Astrocyte of the cerebellum (primary cell): ENCODE measurements at regions not wholly inside any gene's neighbourhood (a gene's known extent, or its start where the extent isn't known, plus 50 kb on each side); places are given as distances from the start of the nearest gene placed in this dataset.
A peak's percentile ranks its signal among the peaks of the same experiment; 100 is the strongest.

Experiments used
- DNase-seq: peaks from one replicate; pipeline ENCODE4 v3.0.0-alpha.2; 2011; ENCODE audit warnings: low read depth
- H3K4me3 ChIP-seq: 2 replicates; pipeline ENCODE4 v1.5.1; 2011; ENCODE audit warnings: mild to moderate bottlenecking, low read depth, low read length, moderate library complexity
- in situ Hi-C: cut with HindIII; loops from 2 replicates; pipeline ENCODE4 v1.10.0; 2017; ENCODE audit warnings: low sequenced_read_pairs
- TF ChIP-seq, protein P1 (sequence below): IDR thresholded peaks from 2 replicates; pipeline ENCODE4 v1.5.1; 2012; ENCODE audit warnings: low read length, low read depth, moderate library complexity, mild to moderate bottlenecking; ENCODE audit errors: missing control alignments

DNA sequence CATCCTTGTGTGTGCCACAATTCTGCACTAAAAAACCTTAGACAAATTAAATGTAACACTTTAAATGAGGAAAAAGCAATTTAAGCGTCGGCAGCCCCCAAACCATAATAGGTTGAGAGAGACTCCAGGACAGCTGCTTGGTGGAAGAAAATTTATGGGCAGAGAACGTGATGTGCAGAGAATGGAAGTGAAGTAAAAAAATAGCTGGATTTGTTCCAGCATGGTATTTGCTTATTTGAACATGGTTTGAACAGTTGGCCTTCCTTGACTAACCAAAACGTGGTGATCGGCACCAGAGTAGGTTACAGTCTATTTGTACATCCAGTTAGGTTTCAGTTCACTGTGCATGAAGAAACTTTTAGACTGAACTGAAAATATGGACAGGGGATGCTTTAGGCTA, 343.0 kb upstream of the CPEB2 start:
- H3K4me3 ChIP-seq = no peak overlapping the region

DNA sequence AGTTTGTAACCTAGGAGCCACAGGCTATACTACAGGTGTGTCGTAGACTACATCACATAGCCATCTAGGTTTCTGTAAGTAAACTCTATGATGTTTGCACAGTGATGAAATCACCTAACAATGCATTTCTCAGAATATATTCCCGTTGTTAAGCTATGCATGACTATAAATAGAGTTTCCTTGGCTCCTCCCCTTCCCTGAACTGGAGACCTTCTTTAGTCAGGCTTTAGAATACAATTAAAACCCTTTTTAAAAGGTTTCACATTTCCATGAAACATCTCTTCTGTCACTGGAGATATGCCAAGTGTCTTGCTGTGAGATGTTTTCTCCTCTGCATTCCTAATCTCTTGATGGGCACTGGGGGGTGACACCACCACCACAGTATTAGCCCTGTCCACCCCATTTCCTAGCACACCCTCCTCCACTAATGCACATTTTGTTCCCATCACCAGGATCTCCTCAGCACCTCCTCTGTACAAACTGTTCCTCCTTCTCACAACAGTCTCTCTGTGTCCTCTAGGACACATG, 334.6 kb upstream of the CPEB2 start:
- no peak overlapping the region for H3K4me3 ChIP-seq
- in situ Hi-C loops = no loop called here
- TF ChIP-seq, protein P1, sequence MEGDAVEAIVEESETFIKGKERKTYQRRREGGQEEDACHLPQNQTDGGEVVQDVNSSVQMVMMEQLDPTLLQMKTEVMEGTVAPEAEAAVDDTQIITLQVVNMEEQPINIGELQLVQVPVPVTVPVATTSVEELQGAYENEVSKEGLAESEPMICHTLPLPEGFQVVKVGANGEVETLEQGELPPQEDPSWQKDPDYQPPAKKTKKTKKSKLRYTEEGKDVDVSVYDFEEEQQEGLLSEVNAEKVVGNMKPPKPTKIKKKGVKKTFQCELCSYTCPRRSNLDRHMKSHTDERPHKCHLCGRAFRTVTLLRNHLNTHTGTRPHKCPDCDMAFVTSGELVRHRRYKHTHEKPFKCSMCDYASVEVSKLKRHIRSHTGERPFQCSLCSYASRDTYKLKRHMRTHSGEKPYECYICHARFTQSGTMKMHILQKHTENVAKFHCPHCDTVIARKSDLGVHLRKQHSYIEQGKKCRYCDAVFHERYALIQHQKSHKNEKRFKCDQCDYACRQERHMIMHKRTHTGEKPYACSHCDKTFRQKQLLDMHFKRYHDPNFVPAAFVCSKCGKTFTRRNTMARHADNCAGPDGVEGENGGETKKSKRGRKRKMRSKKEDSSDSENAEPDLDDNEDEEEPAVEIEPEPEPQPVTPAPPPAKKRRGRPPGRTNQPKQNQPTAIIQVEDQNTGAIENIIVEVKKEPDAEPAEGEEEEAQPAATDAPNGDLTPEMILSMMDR = no peak
- DNase-seq = peak; percentile 56

More for the DNA sequence above, 343.0 kb upstream of the CPEB2 start:
- in situ Hi-C loops = loop anchor here (10.0 kb wide), 1 partner anchor 244 kb away; no protein-coding TSS in a partner anchor
- TF ChIP-seq, protein P1 = no peak
- DNase-seq = no peak

DNA sequence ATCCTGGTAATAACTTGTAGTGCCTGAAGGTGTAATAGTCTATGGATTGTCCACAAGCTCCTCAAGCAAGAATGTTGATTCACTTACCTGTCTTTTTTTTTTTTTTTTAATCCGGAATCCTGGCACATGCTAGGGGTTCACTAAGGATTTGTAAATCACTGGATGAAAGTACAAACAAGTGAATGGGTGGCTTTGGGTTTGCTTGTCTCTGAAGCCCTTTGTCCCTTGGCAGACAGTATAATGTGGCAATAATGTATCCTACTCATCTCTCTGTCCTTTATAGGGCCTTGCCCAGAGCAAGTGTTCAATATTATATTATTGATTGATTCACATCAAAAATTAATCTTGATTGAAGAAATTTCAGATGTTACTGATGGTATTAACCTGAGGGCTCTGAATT, 334.0 kb upstream of the CPEB2 start:
- in situ Hi-C loops = no loop called here
- TF ChIP-seq, protein P1 = no peak
- no peak overlapping the region for H3K4me3 ChIP-seq
- no peak for DNase-seq

DNA sequence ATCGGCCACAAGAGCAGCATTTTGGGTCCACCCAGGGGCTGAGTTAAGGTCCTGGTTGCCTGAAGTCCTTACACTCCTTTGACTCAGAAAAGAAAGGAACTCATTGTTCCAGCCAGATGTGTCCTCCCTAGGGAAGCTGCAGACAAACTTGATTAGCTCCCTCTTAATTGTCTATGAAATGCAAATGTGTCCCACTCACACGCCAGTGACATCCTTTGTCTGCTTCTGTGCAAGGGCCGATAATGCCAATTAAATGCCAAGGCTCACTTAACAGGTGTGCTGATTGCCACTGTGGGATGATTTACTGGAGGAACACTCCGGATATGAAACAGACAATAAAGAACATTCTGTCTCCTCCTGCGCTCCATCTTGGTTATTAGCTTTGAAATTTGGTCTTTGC, 332.9 kb upstream of the CPEB2 start:
- no peak overlapping the region for H3K4me3 ChIP-seq
- no peak for DNase-seq
- in situ Hi-C loops = no loop called here
- TF ChIP-seq, protein P1 = no peak

DNA sequence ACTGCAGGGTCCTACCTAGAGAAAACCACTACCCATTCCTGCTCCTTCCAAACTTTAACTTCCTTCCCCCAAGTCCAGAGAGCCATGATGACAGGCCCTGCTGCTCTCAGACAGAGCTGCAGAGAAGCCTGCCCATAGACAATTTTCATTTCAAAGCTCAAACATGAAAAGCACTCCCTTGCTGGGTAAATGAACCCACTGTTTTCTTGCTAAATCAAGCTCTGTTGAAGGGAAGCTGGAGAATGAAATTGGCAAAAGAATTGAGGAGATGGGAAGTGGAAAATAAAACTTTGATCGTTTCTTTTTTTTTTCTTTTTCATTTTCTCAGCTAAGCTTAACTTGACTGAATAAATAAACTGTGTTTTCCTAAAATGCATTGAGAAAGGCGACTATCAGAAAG, 331.1 kb upstream of the CPEB2 start:
- TF ChIP-seq, protein P1 = no peak
- DNase-seq = no peak
- H3K4me3 ChIP-seq = no peak overlapping the region
- in situ Hi-C loops = no loop called here

DNA sequence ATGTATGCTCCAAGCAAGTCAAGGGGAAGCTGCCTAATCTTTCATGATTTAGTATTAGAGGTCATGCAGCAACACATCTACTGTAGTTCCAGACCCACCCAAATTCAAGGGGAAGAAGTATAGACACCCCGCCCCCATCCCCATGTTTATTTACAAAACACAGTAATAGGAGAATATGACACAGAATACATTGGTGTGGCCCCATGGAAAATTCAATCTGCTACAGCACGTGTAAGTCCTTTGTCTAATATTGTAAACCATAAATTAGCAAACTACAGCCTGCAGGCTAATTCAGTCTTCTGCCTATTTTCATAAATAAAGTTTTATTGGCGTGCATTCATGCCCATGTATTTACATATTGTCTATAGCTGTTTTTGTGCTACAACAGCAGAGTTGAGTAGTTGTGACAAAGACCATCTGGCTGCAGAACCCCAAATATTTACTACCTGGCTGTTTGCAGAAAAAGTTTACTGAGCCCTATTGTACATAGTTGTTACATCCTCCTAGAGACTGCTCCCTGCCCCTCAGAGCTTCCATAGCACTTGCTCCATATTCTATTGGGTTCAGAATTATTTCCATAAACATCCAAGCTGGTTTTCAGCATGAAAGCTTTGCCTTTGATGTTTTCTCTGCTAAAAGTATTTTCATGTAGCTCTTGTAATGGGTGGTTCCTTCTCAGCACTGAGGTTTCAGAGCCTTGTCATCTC, 326.8 kb upstream of the CPEB2 start:
- TF ChIP-seq, protein P1 = no peak
- no peak overlapping the region for H3K4me3 ChIP-seq
- DNase-seq = no peak
- in situ Hi-C loops = no loop called here
